Activated CD4-positive, alpha-beta T cell treated with anti-CD3 and anti-CD28 coated beads for 4 hours (primary cell): ENCODE measurements at regions not wholly inside any gene's neighbourhood (a gene's known extent, or its start where the extent isn't known, plus 50 kb on each side); places are given as distances from the start of the nearest gene placed in this dataset.
"Not testable (repeated sequence)": the region's sequence is repeated elsewhere in the genome, so short reads cannot be mapped to it uniquely, and the experiment has no call there.

ENCODE experiments used
- DNase-seq, 2 donors: peaks; one replicate each; pipeline ENCODE4 v3.0.0-alpha.2; 2020

DNA sequence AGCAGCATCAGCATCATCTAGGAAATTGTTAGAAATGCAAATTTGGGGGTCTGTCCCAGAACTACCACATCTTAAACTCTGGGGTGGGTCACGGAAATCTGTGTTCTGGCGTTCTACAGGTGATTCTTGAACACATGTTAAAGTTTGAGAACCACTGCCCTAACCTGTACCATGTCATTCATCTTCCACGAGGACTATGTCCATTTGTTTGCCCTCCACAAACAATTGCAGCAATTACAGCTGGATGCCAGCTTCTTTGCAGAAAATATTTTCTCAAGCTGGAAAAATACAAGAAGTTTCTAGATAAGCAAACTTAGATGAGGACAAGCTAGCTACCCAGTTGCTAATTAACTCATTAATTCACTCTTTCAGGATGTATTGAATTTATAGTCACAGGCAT lies 54.1 kb downstream of the MAFB start:
- no peak for DNase-seq

DNA sequence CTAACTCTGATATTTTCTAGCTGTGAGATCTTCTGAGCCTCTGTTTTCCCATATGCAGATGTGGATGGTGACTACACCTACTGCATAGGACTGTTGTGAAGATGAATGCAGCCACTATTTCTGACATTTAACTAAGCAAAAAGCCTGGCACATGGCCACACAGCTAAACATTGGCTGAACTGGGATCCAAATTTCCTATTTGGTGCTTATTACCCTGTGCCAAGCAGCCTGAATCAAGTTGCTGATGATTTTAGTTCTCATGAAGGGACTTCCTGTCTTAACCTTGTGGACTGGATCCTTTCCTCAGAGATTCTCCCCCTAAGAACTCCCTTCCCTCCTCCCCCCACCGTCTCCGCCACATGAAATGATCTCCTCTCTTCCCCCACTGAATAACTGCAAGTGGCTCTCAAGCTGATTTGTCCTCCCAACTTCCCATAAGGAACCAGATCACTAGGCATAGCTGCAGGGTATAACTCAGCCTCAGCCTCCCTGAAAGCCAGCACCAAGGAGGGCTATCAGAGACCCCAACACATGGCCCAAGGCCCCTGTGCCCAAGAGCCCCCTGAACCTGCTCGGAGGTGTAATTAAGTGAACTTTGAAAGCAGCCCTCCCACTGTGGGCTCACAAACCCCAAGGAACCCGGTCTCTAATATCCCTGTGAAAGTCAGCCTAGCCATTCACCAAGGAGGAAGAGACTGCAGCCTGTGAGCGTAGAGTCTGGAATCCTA lies 55.7 kb downstream of the MAFB start:
- DNase-seq, result no peak

DNA sequence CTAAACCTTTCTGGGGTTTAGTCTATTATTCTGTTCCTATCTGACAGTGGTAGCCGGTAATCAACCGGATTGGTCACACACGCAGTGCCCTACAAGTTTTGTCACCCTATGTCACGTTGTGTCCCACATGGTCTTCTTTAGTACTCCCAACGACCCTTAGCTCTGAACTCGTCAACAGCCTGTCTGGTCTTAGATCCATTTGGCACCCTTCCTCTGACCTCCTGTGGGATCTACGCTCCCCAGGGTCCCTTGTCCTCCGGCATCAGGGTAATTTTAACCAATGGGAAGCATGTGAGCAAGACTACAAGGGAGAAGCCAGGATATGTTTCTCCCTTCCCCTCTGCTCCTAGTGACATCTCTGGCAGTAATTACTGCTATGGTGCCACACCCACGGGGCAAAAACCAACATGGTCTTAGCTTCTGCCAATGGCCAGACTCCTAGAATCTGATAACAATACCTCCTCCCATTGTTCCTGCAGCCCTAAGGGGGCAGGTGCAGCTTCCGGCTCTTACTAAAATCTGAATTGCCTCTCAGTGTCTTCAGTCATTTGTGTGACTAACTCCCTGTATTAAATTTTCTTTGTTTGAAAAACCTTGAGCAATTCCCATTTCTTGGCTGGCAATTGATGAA lies 56.6 kb downstream of the MAFB start:
- no peak for DNase-seq

DNA sequence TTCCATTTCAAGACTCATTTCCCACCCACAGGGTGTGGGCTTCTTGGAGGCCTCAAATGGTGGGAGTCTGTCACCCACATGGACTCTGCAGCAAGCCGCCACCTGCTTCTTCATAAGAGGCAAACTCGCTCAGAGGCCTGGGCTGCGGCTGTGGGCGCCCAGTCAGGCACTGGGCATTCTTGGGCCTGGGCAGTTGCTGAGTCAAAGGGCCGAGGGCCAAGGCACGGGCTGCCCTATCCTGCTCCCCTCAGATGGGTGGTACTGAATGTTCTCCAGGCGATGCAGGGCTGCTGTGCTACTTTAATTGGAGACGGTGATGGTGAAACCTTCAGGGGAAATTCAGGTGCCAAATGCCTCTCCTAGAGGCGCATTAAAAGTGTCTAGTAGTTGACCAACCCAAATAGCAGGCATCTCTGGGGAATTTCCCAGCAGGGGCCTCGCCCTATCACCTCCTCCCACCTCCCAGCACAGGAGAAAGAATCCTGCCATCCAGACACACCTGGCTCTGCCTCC lies 57.9 kb downstream of the MAFB start:
- DNase-seq, result no peak

DNA sequence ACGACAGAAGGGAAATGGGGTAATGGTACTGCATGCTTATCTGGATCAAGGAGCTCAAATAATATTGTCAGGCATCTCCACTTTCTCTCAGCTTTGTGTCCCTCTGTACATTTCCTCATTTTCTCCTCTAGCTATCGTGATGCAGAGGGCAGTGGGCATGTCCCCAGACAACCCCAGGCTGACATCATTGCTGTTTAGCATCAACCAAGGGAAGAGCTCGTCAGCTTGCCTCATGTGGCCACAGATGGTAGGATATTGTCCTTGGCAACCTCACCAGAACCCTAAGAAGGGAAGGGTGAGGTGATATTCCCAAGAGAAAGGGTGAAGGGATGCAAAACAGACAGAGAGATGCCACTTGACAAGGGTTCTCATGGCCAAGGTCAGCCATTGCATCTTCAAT lies 58.3 kb downstream of the MAFB start:
- no peak for DNase-seq

DNA sequence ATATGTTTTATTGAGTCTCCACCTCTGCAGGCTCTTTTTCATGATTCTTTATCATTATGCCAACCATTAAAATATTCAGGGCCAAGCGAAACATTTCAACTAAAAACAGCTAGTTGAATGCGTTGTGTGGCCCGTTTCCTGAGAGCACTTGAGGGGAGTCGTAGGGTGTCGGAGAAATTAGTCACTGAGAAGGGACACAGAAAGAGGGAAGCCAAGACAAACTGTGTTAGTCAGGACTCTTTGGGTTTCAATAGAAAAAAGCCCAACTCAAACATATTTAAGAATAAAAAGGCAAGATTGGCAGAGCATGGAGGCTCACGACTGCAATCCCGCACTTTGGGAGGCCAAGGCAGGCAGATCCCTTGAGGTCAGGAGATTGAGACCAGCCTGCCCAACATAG lies 58.9 kb downstream of the MAFB start:
- DNase-seq, result no peak

DNA sequence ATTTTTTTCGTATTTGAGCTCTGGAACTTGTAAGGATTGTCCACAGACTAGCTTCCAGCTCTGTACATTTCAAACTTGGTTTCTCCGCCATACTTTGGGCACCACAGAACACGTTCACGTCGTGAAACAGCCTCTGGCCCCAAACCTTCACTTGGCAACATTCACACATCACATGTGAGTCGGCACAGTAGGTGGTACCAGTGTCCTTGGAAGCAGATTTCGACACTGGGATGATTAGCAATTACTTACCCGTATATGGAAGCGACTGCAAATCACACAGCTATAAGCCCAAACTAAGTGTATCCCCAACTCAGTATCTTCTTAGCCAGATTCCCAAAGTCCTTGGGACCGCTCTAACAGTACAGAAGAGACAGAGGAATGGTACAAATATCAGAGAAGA lies 60.2 kb downstream of the MAFB start:
- DNase-seq, result no peak

DNA sequence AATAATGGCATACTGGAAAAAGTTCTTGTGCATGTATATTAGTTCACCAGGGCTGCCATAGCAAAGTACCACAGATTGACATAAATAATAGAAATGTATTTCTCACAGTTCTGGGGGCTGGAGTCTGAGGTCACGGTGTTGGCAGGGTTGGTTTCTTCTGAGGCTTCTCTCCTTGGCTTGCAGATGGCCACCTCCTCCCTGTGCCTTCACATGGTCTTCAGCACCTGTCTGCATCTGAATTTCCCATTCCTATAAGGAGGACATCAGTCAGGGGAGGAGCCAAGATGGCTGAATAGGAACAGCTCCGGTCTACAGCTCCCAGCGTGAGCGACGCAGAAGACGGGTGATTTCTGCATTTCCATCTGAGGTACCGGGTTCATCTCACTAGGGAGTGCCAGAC lies 70.0 kb downstream of the MAFB start:
- DNase-seq, result not testable (repeated sequence)

DNA sequence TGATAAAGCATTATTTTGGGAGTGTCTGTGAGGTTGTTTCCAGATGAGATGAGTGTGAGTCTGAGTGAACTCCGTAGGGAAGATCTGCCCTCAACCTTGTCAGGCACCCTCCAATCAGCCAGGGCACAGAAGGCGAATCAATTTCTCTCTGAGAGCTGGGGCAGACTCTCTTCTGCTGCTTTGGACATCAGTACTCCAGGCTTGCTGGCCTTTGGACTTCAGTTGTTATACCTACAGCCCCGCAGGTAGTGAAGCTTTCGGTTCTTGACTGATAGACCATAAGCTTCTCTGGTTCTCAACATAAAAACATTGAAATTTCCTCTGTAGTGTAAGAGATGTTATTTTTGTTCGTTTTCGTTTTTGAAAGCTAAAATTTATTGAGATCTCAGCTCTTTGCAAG lies 71.4 kb downstream of the MAFB start:
- no peak for DNase-seq

DNA sequence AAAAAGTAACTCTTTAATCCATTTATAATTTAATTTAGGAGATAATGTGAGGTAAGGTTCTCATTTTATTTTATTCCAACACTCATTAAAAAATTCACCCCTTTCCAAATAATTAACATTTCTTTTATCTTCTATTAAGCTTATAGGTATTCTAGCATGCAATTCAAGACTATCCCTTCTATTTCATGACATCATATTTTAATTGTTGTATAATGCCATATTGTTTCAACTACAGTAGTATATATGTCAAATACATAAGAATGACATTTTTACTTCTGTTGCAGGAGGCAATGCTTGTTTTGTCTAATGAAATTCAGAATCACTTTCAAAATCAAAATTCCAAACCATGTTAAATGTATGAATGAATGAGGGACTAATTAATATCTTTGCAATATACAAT lies 76.2 kb downstream of the MAFB start:
- no peak for DNase-seq

DNA sequence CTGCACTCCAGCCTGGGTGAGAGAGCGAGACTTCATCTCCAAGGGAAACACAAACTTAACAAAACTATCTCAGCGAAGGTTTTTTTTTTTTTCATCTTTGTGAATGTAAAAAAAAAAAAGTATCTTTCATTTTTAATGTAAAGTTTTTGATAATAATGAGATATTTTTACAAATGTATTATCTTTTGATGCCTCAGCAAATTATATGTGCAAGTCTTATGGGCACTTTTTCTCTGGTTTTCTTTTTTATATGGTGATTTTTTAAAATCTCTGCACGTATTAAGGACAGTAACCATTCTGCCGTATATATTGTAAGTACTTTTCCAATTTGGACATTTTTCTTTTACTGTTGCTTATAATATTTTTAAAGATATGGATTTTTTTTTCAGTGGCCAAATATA lies 76.8 kb downstream of the MAFB start:
- DNase-seq, result no peak

DNA sequence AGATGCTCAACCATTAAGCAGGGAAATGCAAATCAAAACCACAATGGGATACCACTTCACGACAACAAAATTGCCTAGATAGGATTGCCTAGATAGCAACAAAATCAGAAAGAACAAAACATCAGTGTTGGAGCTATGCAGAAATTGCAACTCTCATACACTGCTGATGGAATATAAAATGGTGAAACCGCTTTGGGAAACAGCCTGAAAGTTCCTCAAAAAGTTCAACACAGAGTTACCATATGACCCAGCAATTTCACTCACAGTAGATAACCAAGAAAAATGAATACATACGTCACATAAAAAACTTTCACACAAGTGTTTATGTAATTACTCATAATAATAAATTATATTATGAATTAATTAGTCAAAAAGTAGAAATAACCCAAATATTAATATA lies 78.3 kb downstream of the MAFB start:
- DNase-seq, result no peak

DNA sequence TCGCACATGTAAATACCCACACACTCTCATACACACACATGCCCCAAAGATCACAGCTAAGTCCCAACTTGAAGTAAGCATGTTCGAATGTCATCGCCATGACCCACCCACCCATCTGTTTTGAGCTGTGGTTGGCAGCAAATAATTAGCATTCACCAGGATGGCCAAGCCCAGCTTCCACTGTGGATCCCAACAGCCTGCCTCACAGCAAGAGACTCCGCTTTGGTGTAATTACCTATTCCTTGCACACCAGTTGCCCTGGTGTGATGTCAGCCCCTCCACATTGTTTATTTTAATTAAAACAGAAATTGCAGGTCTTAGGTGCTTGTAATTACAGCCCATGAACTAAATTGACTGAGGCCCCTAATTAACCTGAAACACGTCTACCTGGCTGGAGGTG lies 81.1 kb downstream of the MAFB start:
- DNase-seq, result no peak

DNA sequence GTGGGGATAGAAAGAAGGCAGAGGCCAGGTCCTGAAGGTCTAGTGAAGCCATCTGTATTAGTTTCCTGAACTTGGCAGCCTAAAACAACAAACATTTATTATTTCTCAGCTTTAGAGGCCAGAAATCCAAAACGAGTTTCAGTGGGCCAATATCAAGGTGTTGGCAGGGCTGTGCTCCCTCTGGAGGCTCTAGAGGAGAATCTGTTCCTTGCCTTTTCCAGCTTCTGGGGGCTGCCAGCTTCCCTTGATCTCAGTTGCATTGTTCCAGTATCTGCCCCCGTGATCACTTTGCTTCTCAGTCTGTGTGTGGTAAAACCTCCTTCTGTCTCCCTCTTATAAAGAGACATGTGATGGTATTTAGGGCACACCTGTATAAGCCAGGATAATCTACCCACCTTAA lies 82.4 kb downstream of the MAFB start:
- DNase-seq, result no peak

DNA sequence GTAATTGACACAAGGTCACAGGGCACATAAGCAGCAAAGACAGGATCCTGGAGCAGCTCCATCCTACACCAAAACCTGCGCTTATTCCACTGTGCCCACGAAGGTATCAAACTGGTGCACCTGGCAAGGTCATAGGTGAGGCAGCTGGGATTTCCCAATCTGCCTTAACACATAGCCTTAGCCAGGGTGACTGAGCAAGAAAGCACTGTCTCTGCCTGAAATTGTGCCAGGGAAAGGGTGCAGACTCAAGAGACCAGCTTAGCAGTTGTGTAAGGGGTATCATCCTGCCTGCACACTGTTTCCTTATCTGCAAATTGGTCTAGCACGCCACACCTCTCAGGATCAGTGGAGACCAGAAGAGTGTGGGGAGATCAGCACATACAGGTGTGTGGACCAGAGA lies 82.8 kb downstream of the MAFB start:
- no peak for DNase-seq

DNA sequence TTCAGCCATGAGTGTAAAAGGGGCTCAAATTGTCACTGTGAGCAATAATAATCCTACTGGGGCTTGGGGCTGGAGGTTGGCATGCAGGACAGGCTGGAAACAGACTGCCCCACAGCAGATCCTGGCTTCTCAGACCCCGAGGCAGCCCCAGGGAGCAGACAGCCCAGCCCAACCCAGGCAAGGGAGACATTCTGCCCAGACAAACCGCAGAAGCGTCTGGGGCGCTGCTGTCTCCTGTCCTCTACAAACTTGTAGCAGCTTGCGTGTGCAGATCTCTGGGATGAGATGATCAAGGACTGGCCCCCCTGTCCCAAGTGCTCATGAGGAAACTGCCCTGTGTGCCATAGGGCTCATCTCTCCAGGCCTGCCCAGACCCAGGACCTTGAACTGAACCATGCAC lies 84.6 kb downstream of the MAFB start:
- no peak for DNase-seq

DNA sequence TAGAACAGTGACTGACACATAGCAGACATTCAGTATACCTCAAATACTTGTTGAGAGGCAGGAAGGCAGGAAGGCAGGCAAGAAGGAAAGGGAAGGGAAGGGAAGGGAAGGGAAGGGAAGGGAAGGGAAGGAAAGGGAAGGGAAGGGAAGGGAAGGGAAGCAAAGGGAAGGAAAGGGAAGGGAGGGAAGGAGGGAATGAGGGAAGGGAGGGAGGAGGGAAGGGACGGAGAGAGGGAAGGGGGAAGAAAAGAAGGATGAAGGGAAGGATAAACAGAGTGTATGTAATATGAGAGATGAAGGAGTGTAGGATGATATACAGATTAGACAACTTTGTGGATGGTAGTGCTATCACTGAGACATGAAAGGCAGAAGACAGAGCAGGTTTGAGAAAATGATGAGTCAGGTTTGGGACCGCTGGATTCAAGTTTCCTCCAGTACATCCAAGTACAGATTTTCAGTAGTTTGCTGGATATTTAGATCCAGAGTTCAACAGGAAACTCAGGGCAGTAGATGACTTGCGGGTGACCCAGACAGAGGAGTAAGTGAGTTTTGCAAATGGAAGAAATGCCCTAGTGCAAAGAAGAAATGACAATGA lies 85.9 kb downstream of the MAFB start:
- DNase-seq, result no peak

DNA sequence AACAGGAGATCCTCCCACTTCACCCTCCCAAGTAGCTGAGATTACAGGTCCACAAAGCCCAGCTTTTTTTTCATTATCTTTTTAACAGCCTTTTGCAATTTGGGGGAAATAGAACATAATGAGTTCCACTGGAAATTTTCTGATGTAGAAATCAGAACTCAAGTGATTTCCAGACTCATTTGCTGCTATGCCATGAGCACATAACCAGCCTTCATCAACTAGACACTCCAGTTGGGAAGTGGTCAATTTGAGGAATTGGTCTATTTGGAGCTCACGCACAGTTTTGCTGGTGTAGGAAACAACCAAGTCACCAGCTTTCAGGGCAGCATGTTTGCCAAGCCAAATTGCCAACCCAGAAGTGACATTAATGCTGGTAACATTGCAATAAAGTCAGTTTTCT lies 86.7 kb downstream of the MAFB start:
- DNase-seq, result no peak

DNA sequence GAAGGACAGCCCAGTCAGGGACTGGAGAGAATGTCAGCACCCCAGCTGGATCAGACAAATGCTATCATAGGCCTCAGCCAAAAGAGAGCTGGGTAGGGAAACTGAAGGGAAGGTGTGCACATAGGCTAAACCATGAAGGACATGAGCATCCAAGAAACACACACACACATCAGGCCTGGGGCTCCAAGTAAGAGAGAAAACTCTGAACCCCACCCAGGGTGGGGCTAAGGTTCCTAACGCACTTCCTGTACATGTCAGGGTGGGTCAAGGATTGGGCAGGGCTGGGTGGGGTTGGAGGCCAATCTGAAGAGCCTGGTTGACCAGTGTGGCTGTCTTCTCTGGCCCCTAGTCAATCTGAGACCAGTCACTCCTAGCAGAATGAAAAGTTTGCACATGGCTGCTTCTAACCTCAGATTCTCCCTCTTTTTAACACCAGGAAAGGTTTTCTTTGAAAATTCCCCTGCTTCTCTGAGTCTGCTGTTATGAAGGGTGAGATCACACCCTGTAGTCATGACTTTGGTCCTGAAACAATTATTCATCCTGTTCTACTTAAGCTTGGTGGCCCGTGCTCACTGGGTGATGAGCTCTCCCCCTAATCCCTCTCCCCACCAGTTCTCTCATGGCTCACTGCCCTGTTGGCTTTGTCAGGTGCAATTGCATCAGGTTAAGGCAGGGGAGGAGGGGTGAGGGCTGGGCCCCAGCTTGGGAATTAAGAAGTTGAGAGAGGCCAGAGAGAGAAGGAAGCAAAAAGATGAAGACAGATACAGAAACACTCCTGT lies 88.4 kb downstream of the MAFB start:
- no peak for DNase-seq

DNA sequence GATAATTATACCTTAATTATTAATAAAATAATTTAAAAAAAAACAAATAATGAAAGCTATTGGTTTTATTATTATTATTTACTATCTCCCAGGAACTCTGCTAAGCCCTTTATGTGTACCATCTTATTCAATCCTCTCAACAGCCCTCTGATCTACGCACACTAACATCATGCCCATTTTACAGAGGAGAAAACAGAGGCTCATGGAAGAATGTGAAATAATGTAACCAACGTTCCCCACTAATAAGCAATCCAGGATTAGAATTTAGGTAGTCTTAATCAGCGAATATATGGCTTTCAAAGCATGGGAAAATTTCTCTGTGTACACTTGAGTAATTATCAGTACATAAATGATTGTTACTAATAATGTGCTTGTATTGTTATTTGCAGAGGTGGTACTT lies 89.0 kb downstream of the MAFB start:
- no peak for DNase-seq

DNA sequence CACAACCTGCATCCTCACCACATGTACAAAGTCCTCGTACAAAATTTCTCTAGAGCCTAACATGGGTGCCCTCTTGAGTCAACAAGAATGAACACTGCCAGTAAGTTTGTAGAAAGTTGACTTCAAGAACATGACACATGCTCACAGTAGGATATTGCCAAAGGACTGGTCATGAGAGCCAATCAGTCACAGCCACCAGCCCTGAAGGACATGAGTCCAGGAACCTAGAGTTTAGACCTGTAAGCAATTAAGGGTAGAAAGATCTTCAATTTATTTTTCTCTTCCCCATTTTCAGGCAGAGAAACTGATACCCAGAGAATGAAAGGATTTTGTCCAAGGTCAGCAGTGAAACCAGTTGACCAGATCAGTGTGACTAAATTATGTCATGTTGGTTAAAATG lies 96.1 kb downstream of the MAFB start:
- DNase-seq, result no peak

DNA sequence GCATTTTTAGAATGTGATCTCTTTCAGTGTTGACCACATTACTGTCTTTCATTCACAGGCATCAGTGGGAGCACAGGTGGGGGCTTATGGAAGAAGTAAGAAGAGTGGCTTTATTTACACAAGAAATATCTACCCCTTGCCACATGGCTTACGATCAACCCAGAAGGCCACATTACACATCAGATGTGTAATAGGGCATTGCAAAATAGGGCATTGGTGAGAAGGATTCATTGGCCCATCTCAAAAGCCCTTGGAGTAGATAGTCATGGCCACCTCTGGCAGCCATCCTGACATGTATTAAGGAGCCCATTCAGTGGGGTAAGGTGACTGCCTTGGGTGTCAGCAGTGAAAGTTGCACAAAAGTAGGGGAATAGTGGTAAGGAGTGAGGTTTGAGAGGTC lies 97.5 kb downstream of the MAFB start:
- DNase-seq, result no peak

DNA sequence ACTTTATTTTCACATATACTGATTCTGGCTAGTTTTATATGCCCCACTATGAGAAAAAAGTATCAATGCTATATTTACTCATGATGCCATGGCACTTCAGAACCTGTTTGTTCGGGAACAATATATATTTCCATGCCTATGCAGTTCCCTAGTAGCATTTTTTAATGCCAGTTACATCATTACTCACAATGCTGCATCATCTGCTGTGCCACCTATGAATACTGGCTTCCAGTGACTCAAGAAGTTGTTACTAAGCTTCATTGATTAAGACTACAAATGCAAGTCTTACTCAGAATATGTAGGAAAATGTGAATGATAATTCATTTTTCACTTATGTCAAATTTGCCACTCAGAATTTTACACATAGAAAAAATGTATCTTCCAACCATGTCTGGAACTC lies 97.9 kb downstream of the MAFB start:
- DNase-seq, result no peak

DNA sequence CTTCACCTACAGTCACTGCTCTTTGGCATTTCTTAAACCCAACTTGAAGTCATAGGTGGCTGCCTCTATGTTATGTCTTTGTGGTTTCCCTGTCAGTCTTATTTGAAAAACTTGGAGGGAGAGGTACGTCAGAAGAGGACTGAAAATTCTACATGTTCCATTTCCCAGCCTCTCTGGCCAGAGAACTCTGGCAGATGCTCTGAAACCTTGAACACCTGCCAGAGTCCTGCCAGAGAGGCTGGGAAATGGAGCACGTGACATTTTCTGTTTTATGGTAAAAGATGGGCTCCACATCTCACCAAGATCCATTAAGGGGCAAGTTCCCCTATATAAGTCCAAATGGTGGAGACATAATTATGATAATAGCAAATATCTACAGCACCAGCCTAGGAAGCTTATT lies 99.5 kb downstream of the MAFB start:
- DNase-seq, result no peak
